Hindlimb muscle (tissue), 1 donor: ENCODE measurements at regions not wholly inside any gene's neighbourhood (a gene's known extent, or its start where the extent isn't known, plus 50 kb on each side); places are given as distances from the start of the nearest gene placed in this dataset.

Experiments used
- DNase-seq: peaks from one replicate; pipeline ENCODE4 v3.0.0-alpha.2; 2013

GRCh38 chrX:69083361-69083760 lies 81.9 kb downstream of the PJA1 start:
- DNase-seq: no peak

GRCh38 chrX:69082753-69083150 lies 82.5 kb downstream of the PJA1 start:
- DNase-seq: no peak

- DNase-seq: no peak
These were observed 83.0 kb downstream of the PJA1 start for GRCh38 chrX:69082055-69082752.

- no peak for DNase-seq
These were observed 84.3 kb downstream of the PJA1 start for GRCh38 chrX:69080855-69081465.

GRCh38 chrX:69079268-69079667 lies 86.0 kb downstream of the PJA1 start:
- no peak for DNase-seq

- no peak for DNase-seq
These were observed 87.3 kb downstream of the PJA1 start for GRCh38 chrX:69077895-69078455.

GRCh38 chrX:69076088-69076487 lies 89.2 kb downstream of the PJA1 start:
- no peak for DNase-seq

- DNase-seq: no peak
These were observed 90.5 kb downstream of the PJA1 start for GRCh38 chrX:69074726-69075125.

- no peak for DNase-seq
These were observed 91.5 kb downstream of the PJA1 start for GRCh38 chrX:69073721-69074120.

GRCh38 chrX:69073241-69073640 lies 92.0 kb downstream of the PJA1 start:
- no peak for DNase-seq

GRCh38 chrX:69072486-69073006 lies 92.7 kb downstream of the PJA1 start:
- DNase-seq: no peak

GRCh38 chrX:69070949-69071650 lies 94.2 kb downstream of the PJA1 start:
- no peak for DNase-seq

GRCh38 chrX:69069876-69070275 lies 95.4 kb downstream of the PJA1 start:
- DNase-seq: no peak

- no peak for DNase-seq
These were observed 96.2 kb downstream of the PJA1 start for GRCh38 chrX:69069086-69069445.

- no peak for DNase-seq
These were observed 96.8 kb downstream of the PJA1 start for GRCh38 chrX:69068301-69069085.

- DNase-seq: no peak
These were observed 97.4 kb downstream of the PJA1 start for GRCh38 chrX:69067841-69068240.

- no peak for DNase-seq
These were observed 98.2 kb downstream of the PJA1 start for GRCh38 chrX:69066966-69067525.

- no peak for DNase-seq
These were observed 99.1 kb downstream of the PJA1 start for GRCh38 chrX:69066021-69066757.

GRCh38 chrX:69065451-69065850 lies 99.8 kb downstream of the PJA1 start:
- DNase-seq: no peak

- DNase-seq: no peak
These were observed 101.8 kb downstream of the PJA1 start for GRCh38 chrX:69063486-69063885.

- no peak for DNase-seq
These were observed 102.8 kb downstream of the PJA1 start for GRCh38 chrX:69062493-69062892.
